Trophoblast cell (in vitro differentiated cells and primary cell): ENCODE measurements at regions not wholly inside any gene's neighbourhood (a gene's known extent, or its start where the extent isn't known, plus 50 kb on each side); places are given as distances from the start of the nearest gene placed in this dataset.
A peak's percentile ranks its signal among the peaks of the same experiment; 100 is the strongest.

Source experiments
- DNase-seq, 2 donors: peaks; one replicate each; pipeline ENCODE4 v3.0.0-alpha.2; 2016
- H2AFZ ChIP-seq: 2 replicates; pipeline ENCODE4 v1.6.1; 2013; ENCODE audit warnings: low read length, moderate library complexity, mild to moderate bottlenecking; ENCODE audit not compliant: insufficient read depth, poor library complexity
- H2AK5ac ChIP-seq: 2 replicates; pipeline ENCODE4 v1.6.1; 2013; ENCODE audit warnings: mild to moderate bottlenecking, low read length
- H2BK120ac ChIP-seq: 2 replicates; pipeline ENCODE4 v1.6.1; 2013; ENCODE audit warnings: low read length, mild to moderate bottlenecking, moderate library complexity; ENCODE audit not compliant: insufficient read depth, poor library complexity
- H2BK12ac ChIP-seq: 2 replicates; pipeline ENCODE4 v1.6.1; 2013; ENCODE audit warnings: mild to moderate bottlenecking, low read length, moderate library complexity
- H2BK5ac ChIP-seq: 2 replicates; pipeline ENCODE4 v1.6.1; 2013; ENCODE audit warnings: low read length, low read depth, moderate library complexity, mild to moderate bottlenecking; ENCODE audit not compliant: poor library complexity
- H3K14ac ChIP-seq: 2 replicates; pipeline ENCODE4 v1.6.1; 2013; ENCODE audit warnings: mild to moderate bottlenecking, low read length
- H3K18ac ChIP-seq: 2 replicates; pipeline ENCODE4 v1.6.1; 2013; ENCODE audit warnings: mild to moderate bottlenecking, low read length
- H3K23ac ChIP-seq: 2 replicates; pipeline ENCODE4 v1.6.1; 2013; ENCODE audit warnings: low read length
- H3K27ac ChIP-seq: 2 replicates; pipeline ENCODE4 v1.5.1; 2013; ENCODE audit warnings: low read depth, mild to moderate bottlenecking, inconsistent platforms, low read length, moderate library complexity
- H3K27me3 ChIP-seq: 2 replicates; pipeline ENCODE4 v1.6.1; 2013; ENCODE audit warnings: inconsistent platforms, mild to moderate bottlenecking, low read length, moderate library complexity; ENCODE audit not compliant: insufficient read depth
- H3K36me3 ChIP-seq, 2 experiments: 1 replicate in 1 of 2; 2 replicates in 1 of 2; pipeline ENCODE4 v1.6.1; 2013; ENCODE audit warnings: low read length in 2 of 2, mild to moderate bottlenecking in 2 of 2, moderate library complexity in 1 of 2; ENCODE audit not compliant: insufficient read depth in 2 of 2, control insufficient read depth in 1 of 2
- H3K4ac ChIP-seq: 2 replicates; pipeline ENCODE4 v1.6.1; 2013; ENCODE audit warnings: low read depth, mild to moderate bottlenecking, low read length, moderate library complexity
- H3K4me1 ChIP-seq, 2 experiments: 1 replicate in 1 of 2; 2 replicates in 1 of 2; pipeline ENCODE4 v1.6.1; 2013; ENCODE audit warnings: low read length in 2 of 2, mild to moderate bottlenecking in 2 of 2, moderate library complexity in 1 of 2; ENCODE audit not compliant: insufficient read depth in 2 of 2, control insufficient read depth in 1 of 2
- H3K4me2 ChIP-seq: 2 replicates; pipeline ENCODE4 v1.6.1; 2013; ENCODE audit warnings: inconsistent platforms, mild to moderate bottlenecking, low read length, moderate library complexity
- H3K4me3 ChIP-seq: 2 replicates; pipeline ENCODE4 v1.5.1; 2013; ENCODE audit warnings: mild to moderate bottlenecking, low read depth, low read length, inconsistent platforms
- H3K79me1 ChIP-seq: one replicate; pipeline ENCODE4 v1.6.1; 2013; ENCODE audit warnings: low read length
- H3K79me2 ChIP-seq: 2 replicates; pipeline ENCODE4 v1.6.1; 2013; ENCODE audit warnings: low read length, mild to moderate bottlenecking; ENCODE audit not compliant: control insufficient read depth, insufficient read depth, poor library complexity
- H3K9ac ChIP-seq: 2 replicates; pipeline ENCODE4 v1.6.1; 2013; ENCODE audit warnings: mild to moderate bottlenecking, low read length
- H3K9me3 ChIP-seq: 2 replicates; pipeline ENCODE4 v1.6.1; 2013; ENCODE audit warnings: low read depth, mild to moderate bottlenecking, control low read depth, inconsistent platforms, low read length; ENCODE audit not compliant: insufficient read depth
- H4K12ac ChIP-seq: 2 replicates; pipeline ENCODE4 v1.6.1; 2013; ENCODE audit warnings: low read depth, mild to moderate bottlenecking, low read length, moderate library complexity
- H4K8ac ChIP-seq: 2 replicates; pipeline ENCODE4 v1.6.1; 2013; ENCODE audit warnings: low read depth, mild to moderate bottlenecking, low read length, moderate library complexity
- H4K91ac ChIP-seq: one replicate; pipeline ENCODE4 v1.6.1; 2013; ENCODE audit warnings: low read depth, mild to moderate bottlenecking, low read length, moderate library complexity
- WGBS: extraction: QIAGEN DNeasy Blood & Tissue Kit; methylation state at CpG from one replicate; pipeline ENCODE4 v1.1.7; 2013; ENCODE audit warnings: missing lambda C conversion rate; ENCODE audit not compliant: insufficient read length, insufficient coverage; ENCODE audit errors: extremely low coverage; 5-methylcytosine and 5-hydroxymethylcytosine counted together

- Histone ChIP-seq H2BK12ac (no peak overlapping the region), H3K18ac (no peak overlapping the region), H3K9ac (no peak overlapping the region), H2BK5ac (no peak overlapping the region), H3K27me3 (no peaks in the 10 kb centered on the region), H3K23ac (no peak overlapping the region), H2AK5ac (no peak overlapping the region), H3K4me2 (no peak overlapping the region), H4K8ac (no peak overlapping the region), H3K4ac (no peak overlapping the region), H3K4me3 (no peak overlapping the region), H3K27ac (no peak overlapping the region), H3K14ac (no peak overlapping the region), H4K91ac (no peak overlapping the region), H3K4me1 (no peaks in the 10 kb centered on the region), H3K36me3 (no peaks in the 10 kb centered on the region), H3K9me3 (peaks cover 5% of the 10 kb centered on the region), H2AFZ (no peak overlapping the region), H3K79me2 (no peaks in the 10 kb centered on the region), H2BK120ac (no peak overlapping the region), H3K79me1 (no peaks in the 10 kb centered on the region), H4K12ac (no peak overlapping the region)
- DNase-seq, result no peak
- no CpG with 5 or more reads among the region's 27 CpGs for WGBS
Observed at GRCh38 chr22:44624689-44625420, 77.1 kb upstream of the PRR5 start.

GRCh38 chr22:44623771-44624510, 78.1 kb upstream of the PRR5 start:
- Histone ChIP-seq H3K79me2 (no peaks in the 10 kb centered on the region), H3K4me2 (no peak overlapping the region), H3K27me3 (no peaks in the 10 kb centered on the region), H3K4me1 (no peaks in the 10 kb centered on the region), H3K18ac (no peak overlapping the region), H3K4ac (no peak overlapping the region), H2AK5ac (no peak overlapping the region), H4K8ac (no peak overlapping the region), H3K14ac (no peak overlapping the region), H2BK5ac (no peak overlapping the region), H3K79me1 (no peaks in the 10 kb centered on the region), H3K9ac (no peak overlapping the region), H2BK120ac (no peak overlapping the region), H3K9me3 (peaks cover 12% of the 10 kb centered on the region), H4K12ac (no peak overlapping the region), H4K91ac (no peak overlapping the region), H3K4me3 (no peak overlapping the region), H3K23ac (no peak overlapping the region), H3K36me3 (no peaks in the 10 kb centered on the region), H2AFZ (no peak overlapping the region), H3K27ac (no peak overlapping the region), H2BK12ac (no peak overlapping the region)
- WGBS, result no CpG with 5 or more reads among the region's 24 CpGs
- DNase-seq, result peak in 1 of 2 donors; percentile 32

- DNase-seq, result no peak
- H3K4ac ChIP-seq, result no peak overlapping the region
- no peak overlapping the region for H3K27ac ChIP-seq
- no CpG with 5 or more reads among the region's 11 CpGs for WGBS
- no peak overlapping the region for H2BK120ac ChIP-seq
- no peaks in the 10 kb centered on the region for H3K79me2 ChIP-seq
- no peak overlapping the region for H3K9ac ChIP-seq
- no peak overlapping the region for H4K91ac ChIP-seq
- H2AK5ac ChIP-seq, result no peak overlapping the region
- no peak overlapping the region for H3K14ac ChIP-seq
- no peak overlapping the region for H4K12ac ChIP-seq
- H3K9me3 ChIP-seq, result peaks cover 17% of the 10 kb centered on the region
- H3K4me2 ChIP-seq, result no peak overlapping the region
- H4K8ac ChIP-seq, result no peak overlapping the region
- H2BK12ac ChIP-seq, result no peak overlapping the region
- H2AFZ ChIP-seq, result no peak overlapping the region
- H3K27me3 ChIP-seq, result no peaks in the 10 kb centered on the region
- H3K79me1 ChIP-seq, result no peaks in the 10 kb centered on the region
- H3K4me3 ChIP-seq, result no peak overlapping the region
- no peak overlapping the region for H3K23ac ChIP-seq
- H2BK5ac ChIP-seq, result no peak overlapping the region
- H3K4me1 ChIP-seq, result no peaks in the 10 kb centered on the region
- no peak overlapping the region for H3K18ac ChIP-seq
- peaks cover 0 to 2% of the 10 kb centered on the region in 2 experiments for H3K36me3 ChIP-seq
Observed at GRCh38 chr22:44622679-44623078, 79.3 kb upstream of the PRR5 start.

GRCh38 chr22:44622147-44622427, 79.9 kb upstream of the PRR5 start:
- H2AK5ac ChIP-seq, result no peak overlapping the region
- H3K27ac ChIP-seq, result no peak overlapping the region
- H3K27me3 ChIP-seq, result no peaks in the 10 kb centered on the region
- no peak overlapping the region for H3K23ac ChIP-seq
- no peaks in the 10 kb centered on the region for H3K4me1 ChIP-seq
- no peaks in the 10 kb centered on the region for H3K79me2 ChIP-seq
- H3K9me3 ChIP-seq, result peaks cover 20% of the 10 kb centered on the region
- no peak overlapping the region for H4K91ac ChIP-seq
- no peak overlapping the region for H3K18ac ChIP-seq
- no peak overlapping the region for H4K8ac ChIP-seq
- H3K4me2 ChIP-seq, result no peak overlapping the region
- no peaks in the 10 kb centered on the region for H3K79me1 ChIP-seq
- DNase-seq, result no peak
- peaks cover 0 to 2% of the 10 kb centered on the region in 2 experiments for H3K36me3 ChIP-seq
- H2BK12ac ChIP-seq, result no peak overlapping the region
- H3K4ac ChIP-seq, result no peak overlapping the region
- no peak overlapping the region for H2BK120ac ChIP-seq
- H3K9ac ChIP-seq, result no peak overlapping the region
- no peak overlapping the region for H2BK5ac ChIP-seq
- no peak overlapping the region for H4K12ac ChIP-seq
- no peak overlapping the region for H3K14ac ChIP-seq
- no peak overlapping the region for H3K4me3 ChIP-seq
- H2AFZ ChIP-seq, result no peak overlapping the region
- WGBS, result no CpG with 5 or more reads among the region's 8 CpGs
